H7 (cell line): ENCODE measurements at regions not wholly inside any gene's neighbourhood (a gene's known extent, or its start where the extent isn't known, plus 50 kb on each side); places are given as distances from the start of the nearest gene placed in this dataset.
"Not testable (repeated sequence)": the region's sequence is repeated elsewhere in the genome, so short reads cannot be mapped to it uniquely, and the experiment has no call there.

Source experiments
- DNase-seq: peaks from one replicate; pipeline ENCODE4 v3.0.0; 2012
- H3K27me3 ChIP-seq: 2 replicates; pipeline ENCODE4 v1.6.0; 2011; ENCODE audit warnings: mild to moderate bottlenecking, low read length; ENCODE audit not compliant: control insufficient read depth, insufficient read depth
- H3K36me3 ChIP-seq: replicated peaks from 2 replicates; pipeline ENCODE4 v1.5.1; 2011; ENCODE audit warnings: low read length; ENCODE audit not compliant: control insufficient read depth, insufficient read depth
- H3K4me3 ChIP-seq: 2 replicates; pipeline ENCODE4 v1.5.1; 2011; ENCODE audit warnings: low read depth, mild to moderate bottlenecking, control low read depth, low read length, moderate library complexity; ENCODE audit not compliant: insufficient read depth

DNA sequence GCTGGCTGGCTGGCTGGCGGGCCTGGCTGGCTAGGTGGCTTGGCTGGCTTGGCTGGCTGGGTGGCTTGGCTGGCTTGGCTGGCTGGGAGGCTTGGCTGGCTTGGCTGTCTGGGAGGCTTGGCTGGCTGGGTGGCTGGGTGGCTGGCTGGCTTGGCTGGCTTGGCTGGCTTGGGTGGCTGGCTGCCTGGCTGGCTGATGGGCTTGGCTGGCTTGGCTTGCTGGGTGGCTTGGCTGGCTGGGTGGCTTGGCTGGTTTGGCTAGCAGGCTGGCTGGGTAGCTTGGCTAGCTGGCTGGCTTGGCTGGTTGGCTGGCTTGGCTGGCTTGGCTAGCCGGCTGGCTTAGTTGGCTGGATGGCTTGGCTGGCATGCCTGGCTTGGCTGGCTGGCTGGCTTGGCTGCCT is 2834.1 kb downstream of the RPIA start:
- H3K4me3 ChIP-seq, DNase-seq, H3K27me3 ChIP-seq, H3K36me3 ChIP-seq: not testable (repeated sequence)

DNA sequence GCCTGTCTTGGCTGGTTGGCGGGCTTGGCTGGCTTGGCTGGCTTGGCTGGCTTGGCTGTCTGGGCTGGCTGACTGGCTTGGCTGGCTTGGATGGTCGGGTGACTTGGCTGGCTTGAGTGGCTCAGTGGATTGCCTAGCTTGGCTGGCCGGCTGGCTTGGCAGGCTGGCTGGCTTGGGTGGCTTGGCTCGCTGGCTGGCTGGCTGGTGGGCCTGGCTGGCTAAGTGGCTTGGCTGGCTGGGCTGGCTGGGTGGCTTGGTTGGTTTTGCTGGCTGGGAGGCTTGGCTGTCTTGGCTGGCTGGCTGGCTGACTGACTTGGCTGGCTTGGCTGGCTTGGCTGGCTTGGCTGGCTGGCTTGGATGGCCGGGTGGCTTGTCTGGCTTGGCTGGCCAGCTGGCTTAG is 2834.6 kb downstream of the RPIA start:
- not testable (repeated sequence) for H3K4me3 ChIP-seq, DNase-seq, H3K27me3 ChIP-seq, H3K36me3 ChIP-seq

DNA sequence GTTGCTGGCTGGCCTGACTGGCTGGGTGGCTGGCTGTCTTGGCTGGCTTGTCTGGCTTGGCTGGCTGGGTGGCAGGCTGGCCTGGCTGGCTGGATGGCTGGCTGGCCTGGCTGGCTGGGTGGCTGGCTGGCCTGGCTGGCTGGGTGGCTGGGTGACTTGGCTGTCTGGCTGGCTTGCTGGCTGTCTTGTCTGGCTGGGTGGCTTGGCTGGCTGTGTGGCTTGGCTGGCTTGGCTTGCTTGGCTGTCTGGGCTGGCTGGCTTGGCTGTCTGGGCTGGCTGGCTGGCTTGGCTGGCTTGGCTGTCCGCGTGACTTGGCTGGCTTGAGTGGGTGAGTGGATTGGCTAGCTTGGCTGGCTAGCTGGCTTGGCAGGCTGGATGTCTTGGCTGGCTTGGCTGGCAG is 2835.6 kb downstream of the RPIA start:
- not testable (repeated sequence) for H3K4me3 ChIP-seq, H3K36me3 ChIP-seq, H3K27me3 ChIP-seq, DNase-seq

DNA sequence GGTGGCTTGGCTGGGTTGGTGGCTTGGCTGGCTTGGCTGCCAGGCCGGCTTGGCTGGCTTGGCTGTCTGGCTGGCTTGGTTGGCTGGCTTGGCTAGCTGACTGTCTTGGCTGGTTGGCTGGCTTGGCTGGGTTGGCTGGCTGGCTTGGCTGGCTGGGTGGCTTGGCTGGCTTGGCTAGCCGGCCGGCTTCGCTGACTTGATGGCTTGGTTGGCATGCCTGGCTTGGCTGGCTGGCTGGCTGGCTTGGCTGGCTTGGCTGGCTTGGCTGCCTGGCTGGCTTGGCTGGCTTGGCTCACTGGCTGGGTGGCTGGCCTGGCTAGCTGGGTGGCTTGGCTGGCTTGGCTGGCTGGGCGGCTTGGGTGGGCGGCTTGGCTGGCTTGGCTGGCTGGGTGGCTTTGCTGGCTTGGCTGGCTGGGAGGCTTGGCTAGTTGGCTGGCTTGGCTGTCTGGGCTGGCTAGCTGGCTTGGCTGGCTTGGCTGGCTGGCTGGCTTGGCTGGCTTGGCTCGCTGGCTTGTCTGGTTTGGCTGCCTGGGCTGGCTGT is 2836.1 kb downstream of the RPIA start:
- not testable (repeated sequence) for H3K27me3 ChIP-seq, DNase-seq, H3K4me3 ChIP-seq, H3K36me3 ChIP-seq

DNA sequence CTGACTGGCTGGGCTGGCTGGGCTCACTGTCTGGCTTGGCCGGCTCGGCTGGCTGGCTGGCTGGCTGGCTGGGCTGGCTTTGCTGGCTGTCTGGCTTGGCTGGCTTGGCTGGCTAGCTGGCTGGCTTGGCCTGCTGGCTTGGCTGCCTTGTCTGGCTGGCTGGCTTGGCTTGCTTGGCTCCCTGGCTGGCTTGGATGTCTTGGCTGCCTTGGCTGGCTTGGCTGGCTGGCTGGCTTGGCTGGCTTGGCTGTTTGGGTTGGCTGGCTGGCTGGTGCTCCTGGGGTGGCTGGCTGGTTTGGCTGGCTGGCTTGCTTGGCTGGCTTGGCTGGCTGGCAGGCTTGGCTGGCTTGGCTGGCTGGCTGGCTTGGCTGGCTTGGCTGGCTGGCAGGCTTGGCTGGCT is 2836.9 kb downstream of the RPIA start:
- DNase-seq, H3K27me3 ChIP-seq, H3K36me3 ChIP-seq, H3K4me3 ChIP-seq: not testable (repeated sequence)

DNA sequence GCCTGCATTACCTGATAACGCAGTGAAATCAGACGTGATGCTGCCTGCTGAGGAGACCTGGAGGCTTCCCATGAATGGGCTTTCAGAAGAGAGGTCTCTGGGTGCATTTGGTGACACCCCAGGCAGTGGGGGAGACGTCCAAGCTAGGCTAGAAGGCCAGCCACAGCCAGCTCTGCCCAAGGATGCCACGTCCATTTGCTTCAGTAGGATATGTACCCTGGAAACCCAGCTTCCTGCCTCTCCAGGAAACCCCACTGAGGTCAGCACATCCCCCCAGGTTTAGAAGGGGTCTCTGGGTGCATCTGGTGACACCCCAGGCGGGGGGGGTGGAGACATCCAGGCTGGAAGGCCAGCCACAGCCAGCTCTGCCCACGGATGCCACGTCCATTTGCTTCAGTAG is 2844.6 kb downstream of the RPIA start:
- not testable (repeated sequence) for H3K4me3 ChIP-seq, DNase-seq, H3K27me3 ChIP-seq, H3K36me3 ChIP-seq

DNA sequence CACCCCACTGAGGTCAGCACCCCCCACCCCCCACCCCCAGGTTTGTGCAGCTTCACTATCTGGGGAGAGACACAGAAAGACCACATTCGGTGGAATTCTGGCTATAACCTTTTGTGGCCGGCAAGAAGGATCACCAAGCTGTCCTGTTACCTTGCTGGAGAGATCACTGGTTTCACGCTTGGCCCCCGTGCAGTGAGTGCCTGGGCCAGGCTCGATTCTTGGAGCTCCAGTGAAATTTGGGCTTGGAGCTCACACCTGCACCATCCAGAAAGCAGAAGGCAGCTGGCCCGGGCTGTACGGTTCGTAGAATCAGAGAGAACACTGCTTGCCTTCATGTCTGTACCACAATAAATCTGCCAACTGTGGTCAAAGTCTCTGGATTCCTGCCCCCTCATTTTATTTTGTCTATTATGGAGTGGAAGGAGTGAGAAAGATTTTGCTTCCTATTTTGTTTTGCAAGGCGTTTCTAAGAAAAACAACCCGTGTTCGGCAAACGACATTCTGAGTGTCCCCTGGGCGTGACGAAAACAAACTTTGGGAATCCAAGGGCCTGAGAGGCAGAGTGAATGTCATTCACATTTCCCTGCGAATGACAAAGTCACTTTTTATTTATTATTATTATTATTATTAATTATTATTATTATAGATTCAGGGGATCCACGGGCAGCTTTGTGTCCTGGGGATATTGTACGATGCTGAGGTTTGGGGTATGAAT is 2845.2 kb downstream of the RPIA start:
- not testable (repeated sequence) for H3K36me3 ChIP-seq, H3K4me3 ChIP-seq, H3K27me3 ChIP-seq, DNase-seq

DNA sequence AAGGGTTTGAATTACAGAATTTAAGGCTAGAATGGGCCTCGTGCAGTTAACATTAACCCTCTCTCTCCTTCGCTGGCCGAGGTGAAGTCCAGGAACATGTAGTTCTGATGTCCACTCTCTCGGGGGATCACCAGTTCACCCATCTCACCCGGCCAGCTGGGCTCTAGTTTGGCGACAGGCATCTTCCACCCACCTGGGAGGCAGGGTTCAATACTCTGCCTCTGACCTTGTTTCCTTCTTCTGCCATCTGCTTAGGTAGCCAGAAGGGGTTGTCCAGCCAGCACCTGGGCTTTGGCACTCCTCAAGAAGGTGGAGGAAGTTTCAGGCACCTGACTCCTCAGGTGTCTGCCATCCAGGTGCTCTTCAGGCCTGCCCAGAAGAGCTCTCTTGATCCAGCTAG is 2857.8 kb downstream of the RPIA start:
- not testable (repeated sequence) for H3K4me3 ChIP-seq, H3K27me3 ChIP-seq, DNase-seq, H3K36me3 ChIP-seq

DNA sequence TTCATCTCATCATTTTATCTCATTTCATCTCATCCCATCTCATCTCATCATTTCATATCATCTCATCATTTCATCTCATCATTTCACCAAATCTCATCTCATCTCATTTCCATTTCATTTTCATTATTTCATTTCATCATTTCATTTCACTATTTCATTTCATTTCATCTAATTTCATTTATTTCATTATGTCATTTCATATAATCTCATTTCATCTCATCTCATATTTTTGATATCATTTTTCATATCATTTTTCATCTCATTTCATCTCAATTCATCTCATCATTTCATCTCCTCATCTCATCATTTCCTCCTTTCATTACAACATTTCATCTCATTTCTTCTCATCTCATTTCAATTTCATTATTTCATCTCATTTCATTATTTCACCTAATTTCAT is 2866.8 kb downstream of the RPIA start:
- H3K36me3 ChIP-seq, H3K4me3 ChIP-seq, H3K27me3 ChIP-seq, DNase-seq: not testable (repeated sequence)

DNA sequence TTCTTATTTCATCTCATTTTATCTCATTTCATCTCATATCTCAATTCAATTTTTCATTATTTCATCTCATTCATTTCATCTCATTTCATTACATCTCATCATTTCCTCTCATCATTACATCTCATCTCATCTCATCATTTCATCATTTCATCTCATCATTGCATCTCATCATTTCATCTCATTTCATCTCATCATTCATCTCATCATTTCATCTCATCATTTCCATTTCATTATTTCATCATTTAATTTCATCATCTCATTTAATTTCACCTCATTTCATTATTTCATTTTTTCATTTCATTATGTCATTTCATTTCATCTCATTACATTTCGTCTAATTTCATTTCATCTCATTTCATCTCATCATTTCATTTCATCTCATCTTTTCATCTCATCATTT is 2867.8 kb downstream of the RPIA start:
- H3K27me3 ChIP-seq, H3K4me3 ChIP-seq, H3K36me3 ChIP-seq, DNase-seq: not testable (repeated sequence)

DNA sequence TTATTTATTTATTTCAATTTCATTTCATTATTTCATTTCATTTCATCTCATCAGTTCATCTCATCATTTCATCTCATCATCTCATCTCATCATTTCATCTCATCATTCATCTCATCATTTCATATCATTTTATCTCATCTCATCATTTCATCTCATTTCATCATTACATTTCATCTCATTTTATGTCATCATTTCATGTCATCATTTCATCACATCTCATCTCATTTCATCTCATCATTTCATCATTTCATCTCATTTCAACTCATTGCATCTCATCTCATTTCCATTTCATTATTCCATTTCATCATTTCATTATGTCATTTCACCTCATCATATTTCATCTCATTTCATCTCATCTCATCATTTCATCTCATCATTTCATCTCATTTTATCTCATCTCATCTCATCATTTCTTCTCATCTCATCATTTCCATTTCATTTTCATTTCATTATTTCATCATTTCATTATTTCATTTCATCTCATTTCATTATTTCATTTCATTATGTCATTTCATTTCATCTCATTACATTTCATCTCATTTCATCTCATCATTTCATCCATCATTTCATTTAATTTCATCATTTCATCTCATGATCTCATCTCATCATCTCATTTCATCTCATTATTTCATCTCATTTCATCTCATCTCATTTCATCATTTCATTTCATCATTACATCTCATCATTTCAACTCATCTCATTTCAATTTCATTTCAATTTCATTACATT is 2868.6 kb downstream of the RPIA start:
- not testable (repeated sequence) for H3K27me3 ChIP-seq, DNase-seq, H3K36me3 ChIP-seq, H3K4me3 ChIP-seq

DNA sequence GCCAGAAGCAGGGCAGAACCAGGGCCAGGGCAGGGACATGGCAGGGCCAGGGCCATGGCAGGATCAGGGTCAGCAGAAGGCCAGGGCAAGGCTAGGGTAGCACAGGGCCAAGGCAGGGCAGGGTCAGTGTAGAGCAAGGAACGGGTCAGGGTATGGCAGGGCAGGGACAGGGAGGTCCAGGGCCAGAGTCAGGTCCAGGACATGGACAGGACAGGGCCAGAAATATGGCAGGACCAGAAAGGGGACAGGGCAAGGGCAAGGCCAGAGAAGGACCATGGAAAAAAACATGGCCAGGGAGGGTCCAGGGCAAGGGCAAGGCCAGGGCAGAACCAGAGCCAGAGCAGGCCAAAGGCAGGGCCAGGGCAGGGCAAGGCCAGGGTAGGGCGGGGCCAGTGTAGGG is 2870.7 kb downstream of the RPIA start:
- not testable (repeated sequence) for H3K4me3 ChIP-seq, DNase-seq, H3K36me3 ChIP-seq, H3K27me3 ChIP-seq

DNA sequence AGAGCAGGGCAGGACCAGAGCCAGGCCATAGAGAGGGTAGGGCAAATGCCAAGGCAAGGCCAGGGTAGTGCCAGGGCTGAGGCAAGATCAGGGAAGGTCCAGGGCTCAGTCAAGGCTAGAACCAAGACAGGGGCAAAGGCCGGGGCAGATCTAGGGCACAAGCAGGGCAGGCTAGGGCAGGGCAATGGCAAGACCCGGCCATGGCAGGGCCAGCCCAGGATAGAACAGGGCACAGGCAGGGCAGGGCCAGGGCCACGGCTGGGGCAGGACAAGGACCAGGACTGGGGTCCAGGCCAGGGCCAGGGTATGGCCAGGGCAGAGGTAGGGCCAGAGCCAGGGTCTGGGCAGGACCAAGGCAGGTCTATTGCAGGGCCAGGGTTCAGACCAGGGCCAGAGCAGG is 2873.2 kb downstream of the RPIA start:
- not testable (repeated sequence) for H3K4me3 ChIP-seq, H3K36me3 ChIP-seq, H3K27me3 ChIP-seq, DNase-seq

DNA sequence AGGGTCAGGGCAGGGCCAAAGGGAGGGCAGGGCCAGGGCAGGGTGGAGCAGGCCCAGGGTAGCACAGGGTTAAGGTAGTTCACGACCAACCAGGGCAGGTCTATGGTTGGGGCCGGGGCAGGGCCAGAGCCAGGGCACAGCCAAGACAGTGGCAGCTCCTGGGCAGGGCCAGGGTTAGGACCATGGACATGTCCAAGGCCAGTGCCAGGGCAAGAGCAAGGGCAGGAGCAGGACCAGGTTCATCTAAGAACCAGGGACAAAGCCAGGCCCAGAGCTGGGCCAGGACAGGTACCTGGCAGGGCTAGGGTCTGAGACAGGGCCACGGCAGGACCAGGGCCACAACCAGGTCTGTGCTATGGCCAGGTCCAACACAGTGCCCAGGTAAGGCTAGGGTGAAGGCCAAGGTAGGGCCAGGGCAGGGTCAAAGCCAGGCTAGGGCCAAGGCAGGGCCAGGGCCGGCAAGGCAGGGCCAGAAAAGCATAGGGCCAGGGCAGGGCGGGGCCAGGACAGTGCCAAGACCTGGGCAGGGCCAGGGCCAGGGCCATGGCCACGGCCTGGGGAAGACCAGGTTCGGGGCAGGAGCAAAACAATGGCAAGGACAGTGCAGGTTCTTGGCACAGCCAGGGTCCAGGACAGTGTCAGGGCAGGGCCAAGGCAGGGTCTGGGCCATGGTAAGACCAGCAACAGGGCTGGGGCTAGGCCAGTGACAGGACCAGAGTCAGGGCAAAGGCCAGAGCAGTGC is 2874.4 kb downstream of the RPIA start:
- DNase-seq, H3K27me3 ChIP-seq, H3K4me3 ChIP-seq, H3K36me3 ChIP-seq: not testable (repeated sequence)

DNA sequence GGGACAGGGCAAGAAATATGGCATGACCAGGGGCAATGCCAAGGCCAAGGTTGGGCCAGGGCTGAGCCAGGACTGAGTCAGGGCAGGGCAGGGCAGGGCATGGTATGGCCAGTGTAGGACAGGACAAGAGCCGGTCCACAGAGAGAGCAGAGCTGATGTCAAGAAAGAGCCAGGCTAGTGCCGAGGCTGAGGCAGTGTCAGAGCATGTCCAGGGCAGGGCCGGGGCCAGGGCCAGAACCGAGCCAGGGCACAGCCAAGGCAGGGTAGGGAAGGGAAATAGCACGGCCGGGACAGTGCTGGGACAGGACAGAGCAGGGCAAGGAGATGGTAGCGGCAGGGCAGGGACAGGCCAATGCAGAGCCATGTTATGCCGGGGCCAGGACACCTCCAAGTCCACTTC is 2875.1 kb downstream of the RPIA start:
- not testable (repeated sequence) for H3K36me3 ChIP-seq, DNase-seq, H3K27me3 ChIP-seq, H3K4me3 ChIP-seq
